BLaER1 (cell line): ENCODE measurements at regions not wholly inside any gene's neighbourhood (a gene's known extent, or its start where the extent isn't known, plus 50 kb on each side); places are given as distances from the start of the nearest gene placed in this dataset.

ENCODE experiments used
- H3K27ac ChIP-seq: shearing (Covaris generic); formaldehyde crosslinking; 2 replicates; pipeline ENCODE4 v1.8.1; 2022
- H3K27me3 ChIP-seq: shearing (Covaris generic); formaldehyde crosslinking; 2 replicates; pipeline ENCODE4 v1.8.1; 2022
- H3K36me3 ChIP-seq: shearing (Covaris generic); formaldehyde crosslinking; 2 replicates; pipeline ENCODE4 v1.8.1; 2022
- H3K4me1 ChIP-seq: shearing (Covaris generic); formaldehyde crosslinking; 2 replicates; pipeline ENCODE4 v1.8.1; 2022
- H3K4me2 ChIP-seq: shearing (Covaris generic); formaldehyde crosslinking; 2 replicates; pipeline ENCODE4 v1.8.1; 2022
- H3K4me3 ChIP-seq: shearing (Covaris generic); formaldehyde crosslinking; 2 replicates; pipeline ENCODE4 v1.8.1; 2022
- H3K9ac ChIP-seq: shearing (Covaris generic); formaldehyde crosslinking; 2 replicates; pipeline ENCODE4 v1.8.1; 2022
- H3K9me3 ChIP-seq: shearing (Covaris generic); formaldehyde crosslinking; 2 replicates; pipeline ENCODE4 v1.8.1; 2022
- H4K20me1 ChIP-seq: shearing (Covaris generic); formaldehyde crosslinking; 2 replicates; pipeline ENCODE4 v1.8.1; 2022
- Cebpa-rat ChIP-seq: shearing (Covaris generic); IDR thresholded peaks from 2 replicates; pipeline ENCODE4 v1.8.1; 2022

- Histone ChIP-seq H3K4me3 (no peak overlapping the region), H3K27me3 (no peaks in the 10 kb centered on the region), H3K4me1 (peaks cover 64% of the 10 kb centered on the region), H3K4me2 (peak overlapping the region; percentile 78), H3K9ac (no peak overlapping the region), H3K9me3 (0 out of 2 replicates have a peak, but pooled peaks cover 17% of the 10 kb centered on the region), H4K20me1 (no peaks in the 10 kb centered on the region), H3K27ac (no peak overlapping the region), H3K36me3 (no peaks in the 10 kb centered on the region)
- TF ChIP-seq Cebpa-rat = no peak
These were observed 164.6 kb upstream of the CDYL start for GRCh38 chr6:4611429-4612129.

GRCh38 chr6:4610256-4610655 lies 165.9 kb upstream of the CDYL start:
- Histone ChIP-seq H3K9ac (no peak overlapping the region), H3K9me3 (0 out of 2 replicates have a peak, but pooled peaks cover 17% of the 10 kb centered on the region), H3K4me2 (peak overlapping the region; percentile 78), H3K27ac (no peak overlapping the region), H3K27me3 (no peaks in the 10 kb centered on the region), H3K36me3 (no peaks in the 10 kb centered on the region), H3K4me3 (0 out of 2 replicates have a peak overlapping the region, but pooled peaks have one; percentile 8), H4K20me1 (no peaks in the 10 kb centered on the region), H3K4me1 (peaks cover 64% of the 10 kb centered on the region)
- no peak for TF ChIP-seq Cebpa-rat

GRCh38 chr6:4608361-4609115 lies 167.7 kb upstream of the CDYL start:
- Histone ChIP-seq H4K20me1 (no peaks in the 10 kb centered on the region), H3K4me1 (peaks cover 59% of the 10 kb centered on the region), H3K4me3 (no peak overlapping the region), H3K9ac (no peak overlapping the region), H3K27me3 (no peaks in the 10 kb centered on the region), H3K27ac (no peak overlapping the region), H3K36me3 (no peaks in the 10 kb centered on the region), H3K9me3 (0 out of 2 replicates have a peak, but pooled peaks cover under 1% of the 10 kb centered on the region), H3K4me2 (peak overlapping the region; percentile 57)
- no peak for TF ChIP-seq Cebpa-rat

GRCh38 chr6:4607793-4608192 lies 168.4 kb upstream of the CDYL start:
- Histone ChIP-seq H3K4me3 (no peak overlapping the region), H3K27ac (no peak overlapping the region)

GRCh38 chr6:4606821-4607704 lies 169.1 kb upstream of the CDYL start:
- no peaks in the 10 kb centered on the region for H3K27me3 ChIP-seq
- no peak for TF ChIP-seq Cebpa-rat
- H4K20me1 ChIP-seq = no peaks in the 10 kb centered on the region
- H3K36me3 ChIP-seq = no peaks in the 10 kb centered on the region
- no peak overlapping the region for H3K27ac ChIP-seq
- no peak overlapping the region for H3K4me2 ChIP-seq
- no peaks in the 10 kb centered on the region for H3K9me3 ChIP-seq
- no peak overlapping the region for H3K4me3 ChIP-seq
- H3K4me1 ChIP-seq = peaks cover 44% of the 10 kb centered on the region
- no peak overlapping the region for H3K9ac ChIP-seq

More at GRCh38 chr6:4607793-4608192, 168.4 kb upstream of the CDYL start:
- TF ChIP-seq Cebpa-rat = no peak
- H3K9me3 ChIP-seq = no peaks in the 10 kb centered on the region
- H3K27me3 ChIP-seq = no peaks in the 10 kb centered on the region
- no peaks in the 10 kb centered on the region for H4K20me1 ChIP-seq
- no peak overlapping the region for H3K9ac ChIP-seq
- H3K4me2 ChIP-seq = peak overlapping the region; percentile 57; the same call in 1 of the 2 replicates
- H3K36me3 ChIP-seq = no peaks in the 10 kb centered on the region
- peaks cover 51% of the 10 kb centered on the region for H3K4me1 ChIP-seq

GRCh38 chr6:4606016-4606415 lies 170.2 kb upstream of the CDYL start:
- H3K9me3 ChIP-seq = no peaks in the 10 kb centered on the region
- no peak overlapping the region for H3K9ac ChIP-seq
- no peaks in the 10 kb centered on the region for H3K27me3 ChIP-seq
- H3K4me3 ChIP-seq = no peak overlapping the region
- no peak for TF ChIP-seq Cebpa-rat
- H4K20me1 ChIP-seq = no peaks in the 10 kb centered on the region
- H3K36me3 ChIP-seq = no peaks in the 10 kb centered on the region
- peaks cover 34% of the 10 kb centered on the region for H3K4me1 ChIP-seq
- H3K4me2 ChIP-seq = no peak overlapping the region
- no peak overlapping the region for H3K27ac ChIP-seq

GRCh38 chr6:4603856-4604369 lies 172.3 kb upstream of the CDYL start:
- Histone ChIP-seq H3K27me3 (no peaks in the 10 kb centered on the region), H4K20me1 (no peaks in the 10 kb centered on the region), H3K27ac (no peak overlapping the region), H3K4me3 (no peak overlapping the region), H3K9me3 (no peaks in the 10 kb centered on the region), H3K9ac (no peak overlapping the region), H3K4me1 (peaks cover 13% of the 10 kb centered on the region), H3K36me3 (no peaks in the 10 kb centered on the region), H3K4me2 (no peak overlapping the region)
- no peak for TF ChIP-seq Cebpa-rat

GRCh38 chr6:4603291-4603690 lies 172.9 kb upstream of the CDYL start:
- no peak overlapping the region for H3K27ac ChIP-seq
- no peak overlapping the region for H3K4me3 ChIP-seq
- H3K4me1 ChIP-seq = peaks cover 6% of the 10 kb centered on the region
- no peaks in the 10 kb centered on the region for H3K9me3 ChIP-seq
- no peaks in the 10 kb centered on the region for H3K27me3 ChIP-seq
- H4K20me1 ChIP-seq = no peaks in the 10 kb centered on the region
- H3K4me2 ChIP-seq = no peak overlapping the region
- no peak for TF ChIP-seq Cebpa-rat
- H3K36me3 ChIP-seq = no peaks in the 10 kb centered on the region
- H3K9ac ChIP-seq = no peak overlapping the region

GRCh38 chr6:4599924-4600323 lies 176.3 kb upstream of the CDYL start:
- H3K9me3 ChIP-seq = no peaks in the 10 kb centered on the region
- H3K36me3 ChIP-seq = no peaks in the 10 kb centered on the region
- no peak overlapping the region for H3K4me3 ChIP-seq
- no peak overlapping the region for H3K4me2 ChIP-seq
- H3K27me3 ChIP-seq = no peaks in the 10 kb centered on the region
- TF ChIP-seq Cebpa-rat = no peak
- no peak overlapping the region for H3K27ac ChIP-seq
- H4K20me1 ChIP-seq = no peaks in the 10 kb centered on the region
- no peak overlapping the region for H3K9ac ChIP-seq
- no peaks in the 10 kb centered on the region for H3K4me1 ChIP-seq
